ENCODE measurements at regions not wholly inside any gene's neighbourhood (a gene's known extent, or its start where the extent isn't known, plus 50 kb on each side); places are given as distances from the start of the nearest gene placed in this dataset.

- TF ChIP-seq POLR2AphosphoS5 (IDR thresholded peaks at IDR 0.05; ENCODE audit: low read depth, low read length) (no peak), POLR2A (IDR thresholded peaks at IDR 0.05; ENCODE audit: low read depth, low read length) (no peak)
Measured at GRCh38 chr3:80408030-80408721, 640.4 kb upstream of the ROBO1 start.
